ENCODE measurements at regions not wholly inside any gene's neighbourhood (a gene's known extent, or its start where the extent isn't known, plus 50 kb on each side); places are given as distances from the start of the nearest gene placed in this dataset.

- TF ChIP-seq POLR2A (IDR thresholded peaks at IDR 0.05; ENCODE audit: low read depth, low read length) (no peak), TAF1 (IDR thresholded peaks at IDR 0.05; ENCODE audit: borderline replicate concordance, low read depth, low read length) (no peak)
Measured at GRCh38 chr10:64523065-64523759, 1002.0 kb downstream of the REEP3 start.

Measured in GM12892 (cell line).